ENCODE measurements at regions not wholly inside any gene's neighbourhood (a gene's known extent, or its start where the extent isn't known, plus 50 kb on each side); places are given as distances from the start of the nearest gene placed in this dataset.

- DNase-seq (ENCODE audit: insufficient read length, low spot score, missing footprints), result no peak
- Histone ChIP-seq H3K79me2 (ENCODE audit: insufficient read depth, low read length) (no peaks in the 10 kb centered on the region), H3K4me2 (ENCODE audit: insufficient read depth, low read length) (no peak overlapping the region), H3K27ac (ENCODE audit: low read depth, low read length) (no peak overlapping the region), H2AFZ (ENCODE audit: low read length) (no peak overlapping the region), H3K36me3 (ENCODE audit: insufficient read depth, low read length) (no peaks in the 10 kb centered on the region), H3K4me1 (ENCODE audit: insufficient read depth, low read length) (no peaks in the 10 kb centered on the region), H3K4me3 (ENCODE audit: insufficient read depth, low read length) (no peak overlapping the region), H3K27me3 (ENCODE audit: insufficient read depth, low read length) (no peaks in the 10 kb centered on the region), H3K9me3 (ENCODE audit: low read depth, low read length) (no peaks in the 10 kb centered on the region), H4K20me1 (ENCODE audit: insufficient read depth, low read length) (no peaks in the 10 kb centered on the region)
- no peak for TF ChIP-seq CTCF (IDR thresholded peaks at IDR 0.05; ENCODE audit: extremely low read depth, low read depth, low read length)
These were observed 186.6 kb downstream of the SMC2 start for GRCh38 chr9:104280711-104281110.

GRCh38 chr9:104286187-104286586 is 192.1 kb downstream of the SMC2 start:
- Histone ChIP-seq H2AFZ (ENCODE audit: low read length) (no peak overlapping the region), H3K27me3 (ENCODE audit: insufficient read depth, low read length) (no peaks in the 10 kb centered on the region), H3K36me3 (ENCODE audit: insufficient read depth, low read length) (no peaks in the 10 kb centered on the region), H3K79me2 (ENCODE audit: insufficient read depth, low read length) (no peaks in the 10 kb centered on the region), H3K9me3 (ENCODE audit: low read depth, low read length) (no peaks in the 10 kb centered on the region), H3K4me3 (ENCODE audit: insufficient read depth, low read length) (no peak overlapping the region), H4K20me1 (ENCODE audit: insufficient read depth, low read length) (no peaks in the 10 kb centered on the region), H3K4me2 (ENCODE audit: insufficient read depth, low read length) (no peak overlapping the region), H3K4me1 (ENCODE audit: insufficient read depth, low read length) (no peaks in the 10 kb centered on the region), H3K27ac (ENCODE audit: low read depth, low read length) (no peak overlapping the region)
- TF ChIP-seq CTCF (IDR thresholded peaks at IDR 0.05; ENCODE audit: extremely low read depth, low read depth, low read length), result no peak
- DNase-seq (ENCODE audit: insufficient read length, low spot score, missing footprints), result no peak

GRCh38 chr9:104286799-104287198 is 192.7 kb downstream of the SMC2 start:
- Histone ChIP-seq H4K20me1 (ENCODE audit: insufficient read depth, low read length) (no peaks in the 10 kb centered on the region), H3K27me3 (ENCODE audit: insufficient read depth, low read length) (no peaks in the 10 kb centered on the region), H3K4me3 (ENCODE audit: insufficient read depth, low read length) (no peak overlapping the region), H2AFZ (ENCODE audit: low read length) (no peak overlapping the region), H3K4me1 (ENCODE audit: insufficient read depth, low read length) (no peaks in the 10 kb centered on the region), H3K9me3 (ENCODE audit: low read depth, low read length) (no peaks in the 10 kb centered on the region), H3K36me3 (ENCODE audit: insufficient read depth, low read length) (no peaks in the 10 kb centered on the region), H3K79me2 (ENCODE audit: insufficient read depth, low read length) (no peaks in the 10 kb centered on the region), H3K4me2 (ENCODE audit: insufficient read depth, low read length) (no peak overlapping the region), H3K27ac (ENCODE audit: low read depth, low read length) (no peak overlapping the region)
- no peak for TF ChIP-seq CTCF (IDR thresholded peaks at IDR 0.05; ENCODE audit: extremely low read depth, low read depth, low read length)
- DNase-seq (ENCODE audit: insufficient read length, low spot score, missing footprints), result no peak

GRCh38 chr9:104287253-104287878 is 193.3 kb downstream of the SMC2 start:
- Histone ChIP-seq H3K4me2 (ENCODE audit: insufficient read depth, low read length) (no peak overlapping the region), H3K9me3 (ENCODE audit: low read depth, low read length) (no peaks in the 10 kb centered on the region), H3K36me3 (ENCODE audit: insufficient read depth, low read length) (no peaks in the 10 kb centered on the region), H3K27me3 (ENCODE audit: insufficient read depth, low read length) (no peaks in the 10 kb centered on the region), H3K4me3 (ENCODE audit: insufficient read depth, low read length) (no peak overlapping the region), H3K4me1 (ENCODE audit: insufficient read depth, low read length) (no peaks in the 10 kb centered on the region), H3K27ac (ENCODE audit: low read depth, low read length) (no peak overlapping the region), H2AFZ (ENCODE audit: low read length) (no peak overlapping the region), H4K20me1 (ENCODE audit: insufficient read depth, low read length) (no peaks in the 10 kb centered on the region), H3K79me2 (ENCODE audit: insufficient read depth, low read length) (no peaks in the 10 kb centered on the region)
- no peak for DNase-seq (ENCODE audit: insufficient read length, low spot score, missing footprints)
- TF ChIP-seq CTCF (IDR thresholded peaks at IDR 0.05; ENCODE audit: extremely low read depth, low read depth, low read length), result no peak
